DMS 273 treated with DMSO at 0.1 percent for 48 hours (cell line): ENCODE measurements at regions not wholly inside any gene's neighbourhood (a gene's known extent, or its start where the extent isn't known, plus 50 kb on each side); places are given as distances from the start of the nearest gene placed in this dataset.
A peak's percentile ranks its signal among the peaks of the same experiment; 100 is the strongest.
"Not testable (repeated sequence)": the region's sequence is repeated elsewhere in the genome, so short reads cannot be mapped to it uniquely, and the experiment has no call there.

Experiments
- DNase-seq: peaks from one replicate; lab custom pipeline; 2025; lab: John Stamatoyannopoulos, UW

- peak; percentile 39 for DNase-seq
Observed at GRCh38 chr6:103326760-103327757, 1532.7 kb downstream of the HACE1 start.

GRCh38 chr6:103313432-103313831 lies 1546.3 kb downstream of the HACE1 start:
- DNase-seq = no peak

- DNase-seq = not testable (repeated sequence)
Observed at GRCh38 chr6:103294376-103294775, 1565.3 kb downstream of the HACE1 start.

GRCh38 chr6:103284835-103285234 lies 1574.9 kb downstream of the HACE1 start:
- DNase-seq = no peak

- DNase-seq = no peak
Observed at GRCh38 chr6:103280417-103280816, 1579.3 kb downstream of the HACE1 start.

GRCh38 chr6:103277936-103278335 lies 1581.8 kb downstream of the HACE1 start:
- DNase-seq = no peak

- DNase-seq = peak; percentile 14
Observed at GRCh38 chr6:103273048-103273447, 1586.7 kb downstream of the HACE1 start.

GRCh38 chr6:103269581-103269980 lies 1590.1 kb downstream of the HACE1 start:
- DNase-seq = no peak

- no peak for DNase-seq
Observed at GRCh38 chr6:103268335-103268734, 1591.4 kb downstream of the HACE1 start.

GRCh38 chr6:103264020-103264419 lies 1595.7 kb downstream of the HACE1 start:
- no peak for DNase-seq

- DNase-seq = no peak
Observed at GRCh38 chr6:103255132-103255531, 1604.6 kb downstream of the HACE1 start.

- no peak for DNase-seq
Observed at GRCh38 chr6:103236923-103237322, 1622.8 kb downstream of the HACE1 start.

GRCh38 chr6:103231181-103231580 lies 1628.5 kb downstream of the HACE1 start:
- DNase-seq = no peak

- DNase-seq = no peak
Observed at GRCh38 chr6:103215847-103216246, 1643.9 kb downstream of the HACE1 start.

GRCh38 chr6:103210686-103211085 lies 1649.0 kb downstream of the HACE1 start:
- no peak for DNase-seq

- no peak for DNase-seq
Observed at GRCh38 chr6:103198386-103198785, 1661.3 kb downstream of the HACE1 start.

- no peak for DNase-seq
Observed at GRCh38 chr6:103193413-103193812, 1666.3 kb downstream of the HACE1 start.

- DNase-seq = no peak
Observed at GRCh38 chr6:103191391-103192093, 1668.2 kb downstream of the HACE1 start.

- DNase-seq = no peak
Observed at GRCh38 chr6:103184776-103185175, 1674.9 kb downstream of the HACE1 start.

- no peak for DNase-seq
Observed at GRCh38 chr6:103183831-103184411, 1675.8 kb downstream of the HACE1 start.

- no peak for DNase-seq
Observed at GRCh38 chr6:103178193-103178592, 1681.5 kb downstream of the HACE1 start.

GRCh38 chr6:103177791-103178190 lies 1681.9 kb downstream of the HACE1 start:
- no peak for DNase-seq

- DNase-seq = no peak
Observed at GRCh38 chr6:103175056-103175455, 1684.7 kb downstream of the HACE1 start.
